IMR-90 (cell line): ENCODE measurements at regions not wholly inside any gene's neighbourhood (a gene's known extent, or its start where the extent isn't known, plus 50 kb on each side); places are given as distances from the start of the nearest gene placed in this dataset.

Experiments
- ATAC-seq: fragments of 200-7000 bp; cut with Tn5 transposase; 2 replicates; pipeline ENCODE4 v1.9.1; 2020; ENCODE audit warnings: low read depth, mild to moderate bottlenecking, moderate library complexity
- BruUV-seq: library from RNA; stranded (reverse); fragments of 400-500 nt; replicated peaks from 2 replicates; lab custom pipeline; 2021; lab: Mats Ljungman, UMichigan
- CTCF ChIA-PET: fragments of 300-600 bp; formaldehyde crosslinking; extraction: SDS; loops from one replicate; lab custom pipeline; 2021; ENCODE audit warnings: antibody characterized with exemption; lab: Yijun Ruan, JAX
- POLR2A ChIA-PET: fragments of 300-600 bp; sonication (Branson Sonifier 250); formaldehyde crosslinking; loops from one replicate; lab custom pipeline; 2022; ENCODE audit warnings: antibody characterized with exemption; ENCODE audit not compliant: unreplicated experiment; lab: Charles Lee
- DNase-seq: peaks from one replicate; pipeline ENCODE4 v3.0.0; 2013
- H2AFZ ChIP-seq: replicated peaks from 2 replicates; pipeline ENCODE3; 2013; ENCODE audit warnings: low read length, mild to moderate bottlenecking; ENCODE audit not compliant: poor library complexity
- H2AK5ac ChIP-seq: 2 replicates; pipeline ENCODE4 v1.6.1; 2013; ENCODE audit warnings: low read depth, low read length, inconsistent platforms
- H2AK9ac ChIP-seq: replicated peaks from 2 replicates; pipeline ENCODE3; 2013; ENCODE audit warnings: mild to moderate bottlenecking, low read depth, low read length, moderate library complexity; ENCODE audit not compliant: poor library complexity
- H2BK120ac ChIP-seq: 2 replicates; pipeline ENCODE4 v1.6.1; 2013; ENCODE audit warnings: low read depth, low read length, inconsistent platforms
- H2BK15ac ChIP-seq: 3 replicates; pipeline ENCODE4 v1.6.1; 2013; ENCODE audit warnings: low read depth, low read length, inconsistent platforms
- H2BK20ac ChIP-seq: 2 replicates; pipeline ENCODE4 v1.6.1; 2013; ENCODE audit warnings: low read depth, mild to moderate bottlenecking, inconsistent platforms, low read length, moderate library complexity
- H2BK5ac ChIP-seq: 2 replicates; pipeline ENCODE4 v1.6.1; 2013; ENCODE audit warnings: mild to moderate bottlenecking, low read depth, low read length, inconsistent platforms; ENCODE audit not compliant: poor library complexity, severe bottlenecking
- H3K14ac ChIP-seq: replicated peaks from 2 replicates; pipeline ENCODE4 v1.6.1; 2013; ENCODE audit warnings: low read depth, low read length, inconsistent platforms
- H3K18ac ChIP-seq: 2 replicates; pipeline ENCODE4 v1.6.1; 2013; ENCODE audit warnings: low read depth, low read length, control low read depth
- H3K23ac ChIP-seq: 2 replicates; pipeline ENCODE4 v1.6.1; 2013; ENCODE audit warnings: low read depth, low read length, inconsistent platforms
- H3K27ac ChIP-seq: 2 replicates; pipeline ENCODE4 v1.5.1; 2013; ENCODE audit warnings: mild to moderate bottlenecking, control low read depth, low read length; ENCODE audit not compliant: insufficient read depth
- H3K27me3 ChIP-seq: 2 replicates; pipeline ENCODE4 v1.6.1; 2013; ENCODE audit warnings: low read length; ENCODE audit not compliant: control insufficient read depth, insufficient read depth
- H3K36me3 ChIP-seq: 2 replicates; pipeline ENCODE4 v1.6.1; 2013; ENCODE audit warnings: low read length, mixed read lengths; ENCODE audit not compliant: control insufficient read depth, insufficient read depth
- H3K4ac ChIP-seq: 2 replicates; pipeline ENCODE4 v1.6.1; 2013; ENCODE audit warnings: low read depth, low read length, inconsistent platforms
- H3K4me1 ChIP-seq: 2 replicates; pipeline ENCODE4 v1.6.1; 2013; ENCODE audit warnings: low read length, mixed read lengths; ENCODE audit not compliant: control insufficient read depth, insufficient read depth
- H3K4me2 ChIP-seq: 2 replicates; pipeline ENCODE4 v1.6.1; 2013; ENCODE audit warnings: low read depth, mild to moderate bottlenecking, control low read depth, low read length, moderate library complexity
- H3K4me3 ChIP-seq: 2 replicates; pipeline ENCODE4 v1.5.1; 2013; ENCODE audit warnings: low read depth, mild to moderate bottlenecking, control low read depth, low read length, moderate library complexity; ENCODE audit not compliant: insufficient read depth
- H3K56ac ChIP-seq: 2 replicates; pipeline ENCODE4 v1.6.1; 2013; ENCODE audit warnings: low read length, inconsistent platforms; ENCODE audit not compliant: insufficient read depth; ENCODE audit errors: extremely low read depth
- H3K79me1 ChIP-seq, 2 experiments: 2 replicates each; pipeline ENCODE4 v1.6.1; 2013; ENCODE audit warnings: low read length in 2 of 2, inconsistent platforms in 1 of 2, low read depth in 1 of 2
- H3K9ac ChIP-seq: 2 replicates; pipeline ENCODE4 v1.6.1; 2013; ENCODE audit warnings: low read depth, low read length, control low read depth
- H3K9me1 ChIP-seq: 2 replicates; pipeline ENCODE4 v1.6.1; 2013; ENCODE audit warnings: low read length, inconsistent platforms; ENCODE audit not compliant: insufficient read depth
- H3K9me3 ChIP-seq: 2 replicates; pipeline ENCODE4 v1.6.1; 2013; ENCODE audit warnings: low read length; ENCODE audit not compliant: control insufficient read depth, insufficient read depth
- H4K20me1 ChIP-seq: 2 replicates; pipeline ENCODE4 v1.6.1; 2013; ENCODE audit warnings: low read length, inconsistent platforms; ENCODE audit not compliant: insufficient read depth
- H4K5ac ChIP-seq: 2 replicates; pipeline ENCODE4 v1.6.1; 2013; ENCODE audit warnings: mild to moderate bottlenecking, low read depth, low read length, control low read depth
- H4K8ac ChIP-seq, 2 experiments: 2 replicates each; pipeline ENCODE4 v1.6.1; 2013; ENCODE audit warnings: low read depth in 2 of 2, low read length in 2 of 2, control low read depth in 1 of 2, inconsistent platforms in 1 of 2
- H4K91ac ChIP-seq: 2 replicates; pipeline ENCODE4 v1.6.1; 2013; ENCODE audit warnings: low read depth, low read length, inconsistent platforms; ENCODE audit not compliant: insufficient read depth
- BHLHE40 ChIP-seq: fragments of 150-350 bp; IDR thresholded peaks from 2 replicates; pipeline ENCODE4 v1.6.1; 2016; ENCODE audit warnings: mild to moderate bottlenecking, low read depth, low read length
- CEBPB ChIP-seq: IDR thresholded peaks from 2 replicates; pipeline ENCODE4 v1.6.1; 2012; ENCODE audit warnings: low read depth, low read length, improper control_type of control experiment
- CHD1 ChIP-seq: IDR thresholded peaks from 2 replicates; pipeline ENCODE4 v1.6.1; 2012; ENCODE audit warnings: low read depth, low read length, improper control_type of control experiment
- FOS ChIP-seq: fragments of 150-350 bp; IDR thresholded peaks from 2 replicates; pipeline ENCODE4 v1.6.1; 2016; ENCODE audit warnings: low read depth, low read length
- MAFK ChIP-seq: IDR thresholded peaks from 2 replicates; pipeline ENCODE4 v1.6.1; 2012; ENCODE audit warnings: low read depth, low read length, improper control_type of control experiment
- MAZ ChIP-seq: IDR thresholded peaks from 2 replicates; pipeline ENCODE4 v1.6.1; 2012; ENCODE audit warnings: low read depth, mild to moderate bottlenecking, low read length, improper control_type of control experiment, moderate library complexity, borderline replicate concordance
- MXI1 ChIP-seq: IDR thresholded peaks from 2 replicates; pipeline ENCODE4 v1.6.1; 2012; ENCODE audit warnings: low read depth, mild to moderate bottlenecking, low read length, moderate library complexity, borderline replicate concordance
- NFE2L2 ChIP-seq: fragments of 150-350 bp; IDR thresholded peaks from 2 replicates; pipeline ENCODE4 v1.6.1; 2016; ENCODE audit warnings: low read depth, mild to moderate bottlenecking, low read length
- POLR2A ChIP-seq: IDR thresholded peaks from 2 replicates; pipeline ENCODE4 v1.6.1; 2012; ENCODE audit warnings: mild to moderate bottlenecking, low read depth, low read length
- RAD21 ChIP-seq: IDR thresholded peaks from 2 replicates; pipeline ENCODE4 v1.6.1; 2012; ENCODE audit warnings: low read length, improper control_type of control experiment
- RCOR1 ChIP-seq: IDR thresholded peaks from 2 replicates; pipeline ENCODE4 v1.6.1; 2012; ENCODE audit warnings: mild to moderate bottlenecking, low read length, improper control_type of control experiment; ENCODE audit not compliant: insufficient replicate concordance
- RFX5 ChIP-seq: IDR thresholded peaks from 2 replicates; pipeline ENCODE4 v1.8.0; 2012; ENCODE audit warnings: low read depth, mild to moderate bottlenecking, low read length, moderate library complexity
- SMC3 ChIP-seq: fragments of 150-350 bp; IDR thresholded peaks from 2 replicates; pipeline ENCODE4 v1.6.1; 2016; ENCODE audit warnings: low read depth, mild to moderate bottlenecking, antibody characterized with exemption, low read length, moderate library complexity
- WGBS, 2 experiments: methylation state at CpG; one replicate each; pipeline versions ENCODE4 v1.1.5 to v1.1.7; 2013; ENCODE audit warnings: missing lambda C conversion rate in 2 of 2; ENCODE audit not compliant: insufficient read length in 1 of 2; ENCODE audit errors: extremely low coverage in 2 of 2; 5-methylcytosine and 5-hydroxymethylcytosine counted together
- dilution Hi-C: fragments of 300-500 bp; cut with HindIII; formaldehyde crosslinking; loops from one replicate; pipeline ENCODE4 v1.14.3; 2018; ENCODE audit warnings: low sequenced_read_pairs; ENCODE audit not compliant: unreplicated experiment
- in situ Hi-C: fragments of 300-500 bp; cut with MboI; formaldehyde crosslinking; loops from 3 replicates; pipeline ENCODE4 v1.14.3; 2019; ENCODE audit warnings: low sequenced_read_pairs, inconsistent platforms, mixed read lengths
- intact Hi-C: fragments of 100-400 bp; cut with micrococcal nuclease; formaldehyde crosslinking; loops from 2 replicates; pipeline ENCODE4 v1.10.0; 2022
- TF ChIP-seq, protein P1 (sequence below): fragments of 150-350 bp; IDR thresholded peaks from 2 replicates; pipeline ENCODE4 v1.6.1; 2017; ENCODE audit warnings: mild to moderate bottlenecking, antibody characterized with exemption, low read length, low read depth
- TF ChIP-seq, protein P2 (sequence below): conservative IDR thresholded peaks from 2 replicates; pipeline ENCODE4 v1.5.1; 2012; ENCODE audit warnings: mild to moderate bottlenecking, low read depth, low read length, improper control_type of control experiment
- TF ChIP-seq, protein P3 (sequence below): fragments of 150-350 bp; IDR thresholded peaks from 2 replicates; pipeline ENCODE4 v1.6.1; 2016; ENCODE audit warnings: low read depth, mild to moderate bottlenecking, low read length, moderate library complexity, borderline replicate concordance

DNA sequence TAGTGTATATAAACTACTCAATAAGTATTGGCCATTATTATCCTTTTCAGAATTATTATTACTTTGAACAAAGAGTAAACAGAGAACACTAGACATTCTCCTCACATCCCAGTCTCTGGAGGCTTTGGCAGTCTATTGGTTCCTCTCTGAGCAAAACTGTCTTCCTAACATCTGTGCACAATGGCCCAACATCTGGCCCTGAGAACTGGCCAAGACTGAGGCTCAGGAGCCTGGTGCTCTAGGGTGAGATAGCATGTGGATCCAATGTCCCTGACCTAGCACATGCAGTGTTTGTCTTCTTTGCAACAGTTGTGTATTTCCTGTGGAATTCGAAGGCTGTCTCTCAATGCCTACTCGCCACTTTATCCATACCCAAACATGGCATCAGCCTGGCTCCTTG is 313.2 kb upstream of the KAZN start:
- no TSS peak for BruUV-seq
- Histone ChIP-seq H2AFZ (no peak overlapping the region), H3K27me3 (no peaks in the 10 kb centered on the region), H3K9me1 (no peaks in the 10 kb centered on the region), H3K23ac (no peak overlapping the region), H3K9ac (no peak overlapping the region), H4K91ac (no peak overlapping the region), H3K18ac (no peak overlapping the region), H2BK5ac (no peak overlapping the region), H4K20me1 (no peaks in the 10 kb centered on the region), H2AK9ac (no peak overlapping the region), H3K4ac (no peak overlapping the region), H3K4me3 (no peak overlapping the region), H2AK5ac (no peak overlapping the region), H3K4me1 (no peaks in the 10 kb centered on the region), H3K4me2 (no peak overlapping the region), H3K27ac (no peak overlapping the region), H3K36me3 (no peaks in the 10 kb centered on the region), H4K5ac (no peak overlapping the region), H3K79me1 (no peaks in the 10 kb centered on the region), H2BK15ac (no peak overlapping the region), H3K9me3 (peaks cover 12% of the 10 kb centered on the region), H3K14ac (no peak overlapping the region), H3K56ac (no peak overlapping the region), H2BK20ac (no peak overlapping the region), H4K8ac (no peak overlapping the region), H2BK120ac (no peak overlapping the region)
- ChIA-PET POLR2A (no interaction called here), CTCF (no interaction called here)
- WGBS, 2 experiments, result no CpG with 5 or more reads among the region's 2 CpGs
- DNase-seq, result no peak
- intact Hi-C loops, result no loop called here
- no peak for ATAC-seq
- dilution Hi-C loops, result no loop called here
- no peak for TF ChIP-seq BHLHE40
- TF ChIP-seq MAFK, result no peak
- TF ChIP-seq FOS, result no peak
- TF ChIP-seq POLR2A, result no peak
- no peak for TF ChIP-seq MAZ
- no peak for TF ChIP-seq RAD21
- TF ChIP-seq MXI1, result no peak
- no peak for TF ChIP-seq CEBPB
- TF ChIP-seq RCOR1, result no peak
- TF ChIP-seq SMC3, result no peak
- no peak for TF ChIP-seq RFX5
- no peak for TF ChIP-seq CHD1
- TF ChIP-seq, protein P1, sequence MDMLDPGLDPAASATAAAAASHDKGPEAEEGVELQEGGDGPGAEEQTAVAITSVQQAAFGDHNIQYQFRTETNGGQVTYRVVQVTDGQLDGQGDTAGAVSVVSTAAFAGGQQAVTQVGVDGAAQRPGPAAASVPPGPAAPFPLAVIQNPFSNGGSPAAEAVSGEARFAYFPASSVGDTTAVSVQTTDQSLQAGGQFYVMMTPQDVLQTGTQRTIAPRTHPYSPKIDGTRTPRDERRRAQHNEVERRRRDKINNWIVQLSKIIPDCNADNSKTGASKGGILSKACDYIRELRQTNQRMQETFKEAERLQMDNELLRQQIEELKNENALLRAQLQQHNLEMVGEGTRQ, result no peak
- TF ChIP-seq, protein P2, sequence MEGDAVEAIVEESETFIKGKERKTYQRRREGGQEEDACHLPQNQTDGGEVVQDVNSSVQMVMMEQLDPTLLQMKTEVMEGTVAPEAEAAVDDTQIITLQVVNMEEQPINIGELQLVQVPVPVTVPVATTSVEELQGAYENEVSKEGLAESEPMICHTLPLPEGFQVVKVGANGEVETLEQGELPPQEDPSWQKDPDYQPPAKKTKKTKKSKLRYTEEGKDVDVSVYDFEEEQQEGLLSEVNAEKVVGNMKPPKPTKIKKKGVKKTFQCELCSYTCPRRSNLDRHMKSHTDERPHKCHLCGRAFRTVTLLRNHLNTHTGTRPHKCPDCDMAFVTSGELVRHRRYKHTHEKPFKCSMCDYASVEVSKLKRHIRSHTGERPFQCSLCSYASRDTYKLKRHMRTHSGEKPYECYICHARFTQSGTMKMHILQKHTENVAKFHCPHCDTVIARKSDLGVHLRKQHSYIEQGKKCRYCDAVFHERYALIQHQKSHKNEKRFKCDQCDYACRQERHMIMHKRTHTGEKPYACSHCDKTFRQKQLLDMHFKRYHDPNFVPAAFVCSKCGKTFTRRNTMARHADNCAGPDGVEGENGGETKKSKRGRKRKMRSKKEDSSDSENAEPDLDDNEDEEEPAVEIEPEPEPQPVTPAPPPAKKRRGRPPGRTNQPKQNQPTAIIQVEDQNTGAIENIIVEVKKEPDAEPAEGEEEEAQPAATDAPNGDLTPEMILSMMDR, result no peak
- no peak for TF ChIP-seq NFE2L2
- TF ChIP-seq, protein P3, sequence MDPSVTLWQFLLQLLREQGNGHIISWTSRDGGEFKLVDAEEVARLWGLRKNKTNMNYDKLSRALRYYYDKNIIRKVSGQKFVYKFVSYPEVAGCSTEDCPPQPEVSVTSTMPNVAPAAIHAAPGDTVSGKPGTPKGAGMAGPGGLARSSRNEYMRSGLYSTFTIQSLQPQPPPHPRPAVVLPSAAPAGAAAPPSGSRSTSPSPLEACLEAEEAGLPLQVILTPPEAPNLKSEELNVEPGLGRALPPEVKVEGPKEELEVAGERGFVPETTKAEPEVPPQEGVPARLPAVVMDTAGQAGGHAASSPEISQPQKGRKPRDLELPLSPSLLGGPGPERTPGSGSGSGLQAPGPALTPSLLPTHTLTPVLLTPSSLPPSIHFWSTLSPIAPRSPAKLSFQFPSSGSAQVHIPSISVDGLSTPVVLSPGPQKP, result no peak
- in situ Hi-C loops, result no loop called here
